GM19328 (cell line): ENCODE measurements at regions not wholly inside any gene's neighbourhood (a gene's known extent, or its start where the extent isn't known, plus 50 kb on each side); places are given as distances from the start of the nearest gene placed in this dataset.
"Not testable (repeated sequence)": the region's sequence is repeated elsewhere in the genome, so short reads cannot be mapped to it uniquely, and the experiment has no call there.

Experiments
- ATAC-seq: cut with Tn5 transposase; IDR thresholded peaks from one replicate; pipeline ENCODE4 v1.9.1; 2021; ENCODE audit warnings: mild to moderate bottlenecking, moderate library complexity; ENCODE audit not compliant: unreplicated experiment

DNA sequence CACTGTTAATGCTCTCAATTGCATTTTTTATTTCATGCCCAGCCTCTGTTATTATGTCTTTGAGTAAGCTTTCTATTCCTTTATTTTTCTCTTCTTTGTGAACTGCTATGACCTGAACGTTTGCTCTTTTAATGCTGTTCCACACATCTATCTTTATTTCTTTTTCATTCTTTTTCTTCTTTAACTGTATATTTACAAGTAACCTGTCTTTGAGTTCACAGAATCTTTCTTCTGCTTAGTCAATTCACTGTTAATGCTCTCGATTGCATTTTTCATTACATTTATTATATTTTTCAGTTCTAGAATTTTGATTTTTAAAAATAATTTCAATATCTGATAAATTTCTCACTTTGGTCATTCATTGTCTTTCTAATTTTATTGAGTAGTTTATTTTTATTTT lies 316.3 kb upstream of the MEF2C start:
- ATAC-seq: no peak

DNA sequence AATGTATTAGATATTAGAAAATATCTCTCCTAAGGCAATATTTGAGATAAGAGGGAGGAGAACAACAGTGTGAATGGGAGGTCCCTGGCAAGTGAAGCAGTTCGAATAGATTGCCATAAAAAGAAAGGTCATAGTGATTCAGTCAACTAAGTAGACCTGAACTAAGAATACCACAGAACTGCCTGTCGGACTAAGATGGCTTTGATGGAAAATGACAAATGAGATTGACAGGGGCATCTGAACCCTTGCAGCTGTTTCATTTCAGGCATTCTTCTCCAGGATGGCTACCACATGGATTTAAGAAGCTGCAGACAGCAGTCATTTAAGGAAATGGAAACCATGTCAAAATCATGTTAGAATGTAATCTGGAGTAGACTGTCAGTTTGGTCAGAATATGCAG lies 308.4 kb upstream of the MEF2C start:
- ATAC-seq: no peak

DNA sequence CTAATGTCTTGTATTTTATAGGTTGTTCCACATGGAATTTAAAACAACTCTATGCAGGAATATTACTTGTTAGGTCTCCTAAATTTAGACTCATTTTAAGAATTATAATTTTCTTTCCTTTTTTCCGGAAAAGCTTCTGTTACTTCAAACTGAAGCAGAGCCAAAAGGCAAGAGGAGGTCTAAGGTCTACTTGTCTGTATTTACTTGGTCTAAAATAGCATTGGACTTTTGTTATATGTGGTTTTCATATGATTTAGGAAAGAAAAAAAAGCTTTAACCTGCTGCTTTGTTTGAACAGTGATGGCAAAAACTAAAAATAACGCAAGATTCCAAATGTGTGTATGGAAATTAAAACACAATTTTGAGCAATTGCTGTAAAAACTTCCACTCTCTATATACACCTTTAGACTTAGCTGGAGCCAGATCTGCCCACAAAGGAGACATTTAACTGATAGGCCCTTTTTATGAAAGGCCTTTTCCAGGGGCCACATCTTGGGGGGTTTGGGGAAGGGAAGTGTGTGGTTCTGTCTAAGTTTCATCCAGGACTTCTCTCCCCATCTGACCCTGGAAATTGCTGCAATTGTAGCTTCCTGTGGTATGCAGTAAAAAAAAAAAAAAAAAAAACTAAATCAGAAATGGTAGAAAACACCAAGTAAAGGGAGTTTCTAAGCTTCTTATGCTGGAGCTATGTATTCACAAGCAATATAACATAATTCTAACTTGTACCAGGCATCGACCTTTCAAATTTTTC lies 307.7 kb upstream of the MEF2C start:
- ATAC-seq: no peak

DNA sequence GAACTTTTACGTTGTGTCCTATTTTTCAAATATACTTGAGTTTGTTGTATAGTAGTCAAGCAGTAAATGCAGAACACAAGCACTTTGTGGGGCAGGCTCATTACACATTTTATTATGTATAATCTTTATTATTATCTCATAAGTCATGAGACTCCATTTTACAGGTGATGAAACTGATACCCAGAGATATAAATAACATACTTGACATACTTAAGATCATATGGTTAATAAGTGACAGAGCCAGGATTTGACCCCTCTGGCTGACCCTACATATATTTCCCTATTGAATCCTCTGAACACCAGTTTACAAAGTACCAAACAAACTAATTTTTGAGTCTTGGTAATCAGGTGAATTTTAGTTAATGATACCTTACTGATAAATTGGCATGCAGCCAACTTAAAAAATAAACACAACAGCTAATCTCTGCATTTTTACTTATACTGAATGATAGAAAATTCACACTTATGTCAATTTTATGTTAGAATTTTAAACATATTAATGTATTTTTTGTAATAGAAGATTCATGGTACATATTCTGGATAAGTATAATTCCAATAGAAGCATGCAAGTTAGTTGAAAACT lies 305.0 kb upstream of the MEF2C start:
- ATAC-seq: no peak

DNA sequence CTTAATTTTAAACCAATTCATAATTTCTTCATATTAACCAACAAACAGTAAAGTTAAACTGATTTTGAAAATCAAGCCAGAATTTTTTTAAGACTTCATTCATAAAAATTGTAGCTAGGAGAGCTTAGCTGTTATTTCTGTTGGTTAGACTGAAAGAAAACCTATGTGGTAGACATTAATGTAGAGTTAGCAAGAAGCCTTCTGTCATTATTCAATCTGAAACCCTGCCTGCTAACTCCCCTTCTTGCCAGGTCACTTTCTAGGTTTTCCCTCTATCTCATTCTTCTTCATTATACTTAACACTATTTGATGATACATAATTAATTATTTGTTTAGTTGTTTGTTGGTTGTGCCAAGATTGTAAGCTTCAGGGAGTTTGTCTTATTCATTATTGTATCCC lies 304.3 kb upstream of the MEF2C start:
- no peak for ATAC-seq

DNA sequence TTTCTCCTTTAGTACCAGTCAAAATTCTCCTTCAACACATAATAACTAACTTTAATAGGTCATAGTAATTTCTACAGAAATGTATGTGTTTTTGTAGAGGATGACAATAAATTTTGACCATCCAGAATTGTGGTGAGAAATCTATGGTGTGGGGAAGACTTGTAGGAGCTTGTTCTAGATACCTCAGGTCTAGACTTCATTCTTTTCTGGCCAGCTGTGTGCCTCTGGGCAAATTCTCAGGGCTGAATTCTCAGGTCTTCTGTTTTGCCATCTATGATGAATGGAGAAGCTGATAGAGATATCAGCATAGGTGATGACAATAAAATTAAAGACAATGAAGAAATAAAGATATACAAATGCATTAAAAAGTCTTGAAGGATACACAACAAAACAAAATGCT lies 298.6 kb upstream of the MEF2C start:
- no peak for ATAC-seq

DNA sequence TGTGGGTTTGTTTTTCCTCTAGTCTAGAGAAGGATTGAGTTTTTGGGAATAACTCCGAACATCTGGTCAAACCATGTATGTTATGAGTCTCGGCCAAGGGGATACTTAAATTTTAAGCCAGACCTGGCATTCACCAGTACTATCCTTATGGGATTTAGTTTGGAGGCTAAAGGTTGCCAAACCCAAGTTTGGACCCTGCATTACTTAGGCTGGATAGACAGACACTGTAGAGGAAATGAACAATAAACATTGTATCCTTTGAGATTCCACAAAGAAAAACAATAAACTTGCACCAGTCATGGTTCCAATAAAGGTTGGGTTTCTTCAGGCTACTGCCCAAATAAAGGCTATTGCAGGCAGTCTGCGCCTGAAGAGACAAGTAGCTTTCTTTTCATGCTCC lies 296.7 kb upstream of the MEF2C start:
- no peak for ATAC-seq

DNA sequence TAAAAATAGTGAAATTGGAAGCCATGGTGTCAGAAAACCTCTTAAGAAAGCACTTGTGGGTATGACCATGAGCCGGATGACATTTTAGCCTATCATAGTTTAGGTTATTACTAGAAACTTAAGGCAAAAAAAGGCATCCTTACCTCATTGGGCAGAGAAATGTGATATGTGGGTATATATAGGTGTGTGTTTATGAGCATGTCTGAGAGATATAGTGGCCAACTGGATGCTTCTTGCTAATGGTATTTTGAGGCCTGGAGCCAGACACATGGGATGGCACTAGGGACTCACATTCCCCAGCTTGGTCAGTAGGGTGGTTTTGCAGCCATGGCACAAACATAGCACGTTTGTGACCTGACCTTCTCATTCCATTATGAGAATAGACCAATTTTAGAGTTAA lies 295.6 kb upstream of the MEF2C start:
- no peak for ATAC-seq

DNA sequence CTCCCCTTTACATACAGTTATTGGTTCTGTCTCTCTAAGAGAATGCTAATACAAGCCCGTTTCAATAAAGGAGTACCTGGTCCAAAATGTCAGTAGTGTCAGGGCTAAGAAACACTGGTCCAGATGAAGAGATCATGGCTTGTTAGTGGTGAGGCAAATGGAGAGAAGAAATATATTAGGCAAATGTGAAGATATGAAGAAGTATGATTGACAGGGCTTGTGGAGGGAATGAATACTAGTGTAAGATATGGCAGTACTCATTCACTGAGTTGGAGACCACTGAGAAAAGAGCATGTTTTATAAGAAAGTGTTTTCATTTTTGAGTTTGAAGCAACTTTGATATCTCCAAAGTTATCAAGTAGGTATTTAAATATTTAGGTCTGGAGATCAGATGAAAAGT lies 290.5 kb upstream of the MEF2C start:
- ATAC-seq: no peak

DNA sequence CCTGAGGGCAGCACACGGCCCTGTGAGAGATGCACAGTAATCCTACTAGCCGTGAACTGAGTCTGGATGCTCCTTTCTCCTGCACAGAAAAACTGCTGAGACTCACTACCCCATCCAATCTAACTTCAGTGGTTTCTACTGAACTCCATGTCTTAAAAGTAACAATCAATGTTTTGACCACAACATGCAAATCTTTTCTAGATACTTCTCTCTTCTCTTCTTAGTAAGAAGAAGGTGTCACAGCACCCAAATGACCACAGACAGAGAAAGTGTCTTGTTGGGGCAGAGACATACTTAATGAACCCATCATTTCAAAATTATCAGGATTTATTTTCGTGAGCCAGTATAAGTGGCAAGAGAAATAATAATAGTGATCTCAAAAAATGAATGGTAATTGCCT lies 285.8 kb upstream of the MEF2C start:
- peak; percentile 73 for ATAC-seq

DNA sequence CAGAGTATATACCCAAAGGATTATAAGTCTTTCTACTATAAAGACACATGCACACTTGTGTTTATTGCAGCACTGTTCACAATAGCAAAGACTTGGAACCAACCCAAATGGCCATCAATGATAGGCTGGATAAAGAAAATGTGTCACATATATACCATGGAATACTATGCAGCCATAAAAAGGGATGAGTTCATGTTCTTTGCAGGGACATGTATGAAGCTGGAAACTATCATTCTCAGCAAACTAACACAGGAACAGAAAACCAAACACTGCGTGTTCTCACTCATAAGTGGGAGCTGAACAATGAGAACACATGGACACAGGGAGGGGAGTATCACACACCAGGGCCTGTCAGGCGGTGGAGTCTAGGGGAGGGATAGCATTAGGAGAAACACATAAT lies 281.7 kb upstream of the MEF2C start:
- ATAC-seq: not testable (repeated sequence)

DNA sequence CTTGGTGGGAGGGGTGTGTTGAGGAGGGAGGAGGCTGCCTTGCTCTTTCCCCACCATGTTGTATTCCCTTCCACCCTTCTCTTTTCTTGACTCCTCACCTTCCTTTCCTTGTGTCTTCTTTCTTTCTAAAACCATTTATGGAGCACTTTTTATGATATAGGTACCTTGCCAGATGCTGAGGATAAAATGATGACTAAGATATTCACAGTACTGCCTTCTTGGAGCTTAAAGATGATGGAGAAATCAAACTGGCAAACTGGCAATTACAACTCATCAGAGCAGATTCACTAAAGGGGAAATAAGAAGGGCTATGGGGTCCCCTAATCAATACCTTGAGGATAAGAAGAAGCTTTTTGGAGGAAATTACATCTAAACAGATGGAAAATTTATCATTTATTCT lies 273.2 kb upstream of the MEF2C start:
- no peak for ATAC-seq

DNA sequence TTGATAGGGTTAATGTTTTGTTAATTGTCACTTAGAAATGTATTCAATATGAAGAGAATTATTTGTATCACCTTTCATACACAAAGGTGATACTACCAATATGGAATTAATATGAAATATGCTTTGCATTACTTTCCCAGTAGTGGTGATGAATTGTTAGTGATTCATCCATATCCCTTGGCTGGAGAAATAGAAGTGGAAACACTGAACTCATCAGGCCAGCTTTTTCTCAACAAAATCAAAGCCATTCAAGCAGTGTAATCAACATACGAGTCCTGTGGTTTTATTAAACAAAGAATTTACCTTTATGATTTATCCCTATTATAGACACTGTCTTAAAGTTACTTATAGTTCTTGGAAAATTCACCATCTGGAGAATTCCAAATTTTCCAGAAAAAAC lies 264.0 kb upstream of the MEF2C start:
- no peak for ATAC-seq

DNA sequence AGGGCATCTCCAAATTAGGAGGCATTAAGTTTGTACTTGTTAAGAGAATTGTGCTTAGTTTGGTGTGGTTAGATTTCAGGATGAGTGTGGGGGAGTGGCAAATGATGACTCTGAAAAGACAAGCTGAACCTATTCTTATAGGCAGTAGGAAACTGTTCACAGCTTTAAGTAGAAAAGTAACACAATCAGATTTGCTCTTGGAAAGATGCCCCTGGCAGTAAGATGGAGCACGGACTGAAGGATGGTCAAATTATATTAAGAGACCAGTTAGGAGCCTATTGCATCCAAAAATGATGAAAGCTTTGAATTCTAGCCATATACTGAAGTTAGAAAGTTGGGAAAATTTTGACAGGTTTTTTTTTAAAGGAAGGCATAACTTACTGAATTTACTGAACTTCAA lies 254.2 kb upstream of the MEF2C start:
- ATAC-seq: no peak

DNA sequence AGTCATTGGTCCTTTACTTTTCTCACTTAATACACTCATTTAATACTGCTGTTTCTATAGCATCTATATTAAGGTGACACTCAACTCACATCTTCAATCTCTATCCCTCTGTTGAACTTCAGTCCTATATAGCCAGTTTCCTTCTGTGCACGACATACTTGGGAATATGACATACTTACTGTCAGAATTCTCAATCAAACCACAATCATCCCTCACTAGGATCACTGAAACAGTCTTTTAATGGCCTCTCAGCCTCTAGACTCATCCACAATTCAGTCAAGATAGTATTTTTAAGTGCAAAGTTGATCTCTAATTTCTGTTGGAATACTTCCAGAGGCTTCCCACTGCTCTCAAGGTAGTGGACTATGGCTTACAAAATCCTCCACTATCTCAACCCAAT lies 251.0 kb upstream of the MEF2C start:
- no peak for ATAC-seq

DNA sequence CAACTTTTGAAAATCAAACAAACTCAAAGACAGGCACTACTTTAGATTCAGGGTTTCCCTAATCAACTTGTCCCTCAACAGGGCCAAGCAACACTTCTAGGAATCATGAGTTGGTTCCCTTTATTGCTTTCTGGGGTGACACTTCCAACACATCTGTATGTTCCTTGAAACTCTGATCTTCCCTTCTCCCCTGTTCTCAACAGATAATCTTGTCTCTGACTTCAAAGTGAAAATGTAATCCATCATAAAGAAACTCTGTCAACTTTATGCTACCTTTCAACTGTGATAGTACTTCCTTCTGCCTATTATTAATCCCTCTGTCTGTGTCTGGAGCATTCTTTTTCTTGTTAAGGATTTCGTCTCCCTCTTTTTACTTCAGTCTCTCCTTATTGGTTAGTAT lies 250.1 kb upstream of the MEF2C start:
- no peak for ATAC-seq

DNA sequence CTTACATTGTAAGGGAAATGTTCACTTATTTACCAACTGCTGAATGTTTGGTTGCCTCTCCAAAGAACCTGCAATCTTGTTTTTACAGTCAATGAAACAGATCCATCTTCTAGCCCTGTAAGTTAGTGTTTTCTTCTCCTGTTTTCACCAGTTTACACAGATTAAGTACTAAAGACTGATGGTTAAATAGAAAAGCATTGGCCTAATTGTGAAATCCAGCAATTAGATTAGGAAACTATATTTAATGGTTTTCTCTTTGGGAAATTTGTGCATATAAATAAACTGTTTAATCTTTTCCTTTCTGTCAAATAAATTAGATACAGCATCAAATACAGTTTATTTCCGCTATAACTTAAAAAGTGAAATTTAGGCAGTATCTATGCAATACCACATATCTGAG lies 247.9 kb upstream of the MEF2C start:
- no peak for ATAC-seq

DNA sequence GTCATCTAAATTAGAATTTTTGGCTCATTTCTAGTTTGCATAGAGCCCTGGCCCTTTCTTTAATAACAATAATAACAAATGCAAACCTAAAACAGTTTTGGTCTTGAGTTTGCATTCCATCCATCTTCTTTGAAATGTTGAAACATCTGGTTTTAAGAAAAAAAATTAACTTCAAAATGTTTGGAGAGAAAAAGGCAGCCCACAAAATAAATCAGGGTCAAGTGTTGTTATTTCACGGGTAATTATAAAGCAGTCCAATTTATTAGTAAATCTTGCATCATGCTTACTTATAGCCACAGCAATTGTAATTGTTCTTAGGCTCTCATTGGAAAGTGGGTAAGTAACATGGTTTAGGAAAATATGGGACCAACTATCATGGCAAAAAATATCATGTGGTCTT lies 247.0 kb upstream of the MEF2C start:
- no peak for ATAC-seq

DNA sequence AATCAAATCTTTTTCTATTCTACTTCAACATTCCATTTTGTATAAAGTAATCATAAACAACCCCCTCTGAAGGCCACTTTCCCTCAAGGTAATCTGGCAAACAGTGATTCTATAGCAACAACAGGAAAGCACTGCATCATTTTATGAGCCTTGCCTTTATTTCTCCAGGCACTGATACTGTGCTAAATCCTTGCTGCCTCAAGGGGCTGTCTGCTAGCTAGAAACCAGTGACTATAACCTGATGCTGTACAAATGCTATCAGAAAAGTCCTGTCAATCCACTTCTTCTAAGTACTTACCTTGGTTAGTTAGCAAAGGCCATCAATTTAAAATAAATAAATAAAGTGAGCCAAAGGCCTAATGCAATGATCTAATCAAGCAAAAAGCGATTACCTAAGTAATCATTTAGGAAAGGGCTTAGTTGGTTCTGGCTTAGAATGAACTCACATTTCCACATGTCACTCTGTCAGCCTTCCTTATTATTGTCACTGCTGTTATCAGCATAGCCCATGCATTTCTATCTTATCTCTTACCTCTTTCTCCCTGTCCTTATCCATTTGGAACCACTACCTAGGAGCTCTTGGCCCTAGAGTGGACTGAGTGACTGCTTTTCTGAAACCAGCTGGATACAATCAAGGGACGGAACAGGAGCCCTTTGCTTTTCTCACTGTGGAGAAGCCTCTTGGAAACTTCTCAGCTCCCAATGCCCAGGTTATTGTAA lies 246.1 kb upstream of the MEF2C start:
- no peak for ATAC-seq

DNA sequence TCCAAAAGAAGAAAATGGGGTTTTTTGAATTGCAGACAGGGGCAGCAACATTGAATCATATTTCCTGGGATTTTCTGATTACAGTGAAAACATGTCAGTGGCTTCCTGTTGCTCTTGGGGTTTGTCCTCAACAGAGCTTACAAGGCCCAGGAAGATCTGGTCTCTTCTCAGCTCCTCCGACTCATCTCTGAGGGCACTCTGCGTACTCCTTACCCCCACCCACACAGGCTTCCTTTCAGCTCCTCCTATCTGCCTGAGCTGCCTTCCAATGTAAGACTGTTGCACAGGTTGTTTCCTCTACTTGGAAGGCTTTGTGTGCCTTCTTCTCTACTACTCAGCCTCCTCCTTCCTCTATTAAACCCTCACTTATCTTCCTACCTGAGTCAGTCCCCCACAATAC lies 245.1 kb upstream of the MEF2C start:
- ATAC-seq: no peak

DNA sequence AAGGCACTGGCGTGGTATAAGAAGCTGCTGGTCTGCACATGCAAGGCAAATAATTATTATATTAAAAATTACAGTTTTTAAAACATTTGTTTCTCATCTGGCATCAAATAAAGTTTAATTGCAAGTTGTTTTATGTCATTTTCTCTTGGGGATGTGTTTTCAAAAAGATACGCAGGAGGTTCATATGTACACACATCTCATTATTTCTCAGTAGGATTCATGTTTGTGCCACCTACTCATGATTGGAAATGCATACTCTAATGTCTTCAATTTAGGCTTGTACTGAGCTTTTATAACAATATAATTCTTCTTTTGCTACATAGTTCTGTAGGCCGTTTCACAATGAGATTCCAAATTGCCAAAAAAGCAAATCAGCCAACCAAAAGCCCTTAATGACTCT lies 244.2 kb upstream of the MEF2C start:
- no peak for ATAC-seq

DNA sequence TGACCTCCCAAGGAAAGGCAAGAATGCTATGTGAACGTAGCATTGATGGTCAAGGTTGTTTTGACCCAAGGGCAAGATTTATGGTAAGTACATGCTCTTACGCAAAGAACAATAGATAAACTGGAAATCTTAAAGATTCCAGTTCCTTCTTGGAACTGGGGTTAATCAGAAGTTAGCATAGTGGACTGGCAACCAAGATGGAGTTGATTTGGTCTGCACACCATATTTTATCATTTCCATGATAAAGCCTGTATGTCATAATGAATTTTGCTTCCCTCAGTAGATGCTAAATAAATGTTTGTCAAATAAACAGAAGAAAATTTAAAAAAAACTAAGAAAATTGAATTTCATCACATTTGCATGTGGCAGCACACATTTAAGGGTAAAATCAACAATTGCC lies 242.4 kb upstream of the MEF2C start:
- no peak for ATAC-seq
